ENCODE measurements at regions not wholly inside any gene's neighbourhood (a gene's known extent, or its start where the extent isn't known, plus 50 kb on each side); places are given as distances from the start of the nearest gene placed in this dataset.

- Histone ChIP-seq H3K4me3 (no peak overlapping the region), H3K4me1 (replicated peaks in 1 of 2) (no peaks in the 10 kb centered on the region), H3K27ac (no peak overlapping the region)
- in situ Hi-C loops (cut with MboI; ENCODE audit: low pct_unique_long_range_greater_than_20kb in 2 of 9, low sequenced_read_pairs in 9 of 9, unreplicated experiment in 9 of 9): no loop called here
- whole genome bisulfite sequencing, 10 experiments: 17 to 100% (median 85%) methylated on average over 1 of the region's 1 CpG; no CpG with 5 or more reads in 4 of the 10 experiments
- no peak for ATAC-seq (replicated peaks in 6 of 8)
These were observed 314.2 kb upstream of the RARB start for GRCh38 chr3:25113891-25114290.

GRCh38 chr3:25114532-25114931, 313.5 kb upstream of the RARB start:
- WGBS, 10 experiments: 0 to 100% (median 76%) methylated on average over 1 to 2 of the region's 2 CpGs; no CpG with 5 or more reads in 2 of the 10 experiments
- no peak overlapping the region for H3K27ac ChIP-seq

GRCh38 chr3:25117005-25117593, 311.0 kb upstream of the RARB start:
- no peak overlapping the region for H3K27ac ChIP-seq
- no peak for ATAC-seq (replicated peaks in 6 of 8)
- in situ Hi-C loops (cut with MboI; ENCODE audit: low pct_unique_long_range_greater_than_20kb in 2 of 9, low sequenced_read_pairs in 9 of 9, unreplicated experiment in 9 of 9): no loop called here
- H3K4me3 ChIP-seq: no peak overlapping the region
- no peaks in the 10 kb centered on the region for H3K4me1 ChIP-seq (replicated peaks in 1 of 2)
- 5 to 100% (median 95%) methylated on average over 1 to 4 of the region's 4 CpGs for WGBS, 10 experiments

More at GRCh38 chr3:25114532-25114931, 313.5 kb upstream of the RARB start:
- in situ Hi-C loops (cut with MboI; ENCODE audit: low pct_unique_long_range_greater_than_20kb in 2 of 9, low sequenced_read_pairs in 9 of 9, unreplicated experiment in 9 of 9): no loop called here
- no peak for ATAC-seq (replicated peaks in 6 of 8)
- Histone ChIP-seq H3K4me3 (no peak overlapping the region), H3K4me1 (replicated peaks in 1 of 2) (no peaks in the 10 kb centered on the region)

DNA sequence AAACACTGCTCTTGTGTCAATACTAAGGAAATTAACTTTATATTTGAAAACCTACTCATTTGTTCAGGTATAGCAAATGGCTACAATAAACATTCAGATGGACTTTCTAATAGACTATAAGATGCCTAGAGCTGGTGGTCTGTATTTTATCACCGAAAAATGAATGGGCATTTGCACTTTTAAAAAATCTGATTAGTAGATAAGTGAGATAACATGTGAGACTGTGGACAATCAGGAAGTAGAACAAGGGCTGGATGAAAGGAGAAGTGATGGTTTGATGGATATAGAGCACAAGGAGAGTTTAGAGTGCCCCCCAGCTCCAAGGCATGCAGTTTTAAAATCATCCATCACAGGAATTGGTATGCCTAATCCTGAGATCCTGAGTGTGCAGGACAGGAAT, 308.4 kb upstream of the RARB start:
- no peak for ATAC-seq (replicated peaks in 6 of 8)
- 27 to 100% (median 50%) methylated on average over 1 of the region's 1 CpG; no CpG with 5 or more reads in 5 of the 10 experiments for WGBS, 10 experiments

DNA sequence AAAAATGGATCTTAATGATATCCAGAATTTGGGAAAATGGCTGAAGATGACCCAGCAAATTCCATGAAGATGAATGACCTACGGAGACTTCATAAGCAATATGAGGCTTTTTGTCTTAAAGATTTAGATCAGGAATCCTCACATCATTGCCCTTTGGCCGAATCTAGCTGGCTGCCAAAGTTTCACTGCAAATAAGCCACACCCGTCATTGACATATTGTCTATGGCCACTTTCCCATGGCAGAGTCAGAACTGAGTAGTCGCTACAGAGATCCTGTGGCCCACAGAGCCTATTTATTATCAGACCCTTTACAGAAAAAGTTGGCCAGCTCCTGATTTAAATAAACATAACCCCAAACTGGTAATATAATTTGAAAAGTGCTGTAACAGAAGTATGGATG, 307.4 kb upstream of the RARB start:
- WGBS, 10 experiments: 0 to 100% (median 83%) methylated on average over 1 to 4 of the region's 4 CpGs; no CpG with 5 or more reads in 1 of the 10 experiments
- Histone ChIP-seq H3K4me1 (replicated peaks in 1 of 2) (no peaks in the 10 kb centered on the region), H3K4me3 (no peak overlapping the region), H3K27ac (no peak overlapping the region)
- peak in 3 of 8 experiments; percentile 49 to 85 (median 82) for ATAC-seq (replicated peaks in 6 of 8)
- in situ Hi-C loops (cut with MboI; ENCODE audit: low pct_unique_long_range_greater_than_20kb in 2 of 9, low sequenced_read_pairs in 9 of 9, unreplicated experiment in 9 of 9): no loop called here

More for the DNA sequence above, 308.4 kb upstream of the RARB start:
- H3K4me1 ChIP-seq (replicated peaks in 1 of 2): no peaks in the 10 kb centered on the region
- in situ Hi-C loops (cut with MboI; ENCODE audit: low pct_unique_long_range_greater_than_20kb in 2 of 9, low sequenced_read_pairs in 9 of 9, unreplicated experiment in 9 of 9): no loop called here
- no peak overlapping the region for H3K4me3 ChIP-seq
- no peak overlapping the region for H3K27ac ChIP-seq

DNA sequence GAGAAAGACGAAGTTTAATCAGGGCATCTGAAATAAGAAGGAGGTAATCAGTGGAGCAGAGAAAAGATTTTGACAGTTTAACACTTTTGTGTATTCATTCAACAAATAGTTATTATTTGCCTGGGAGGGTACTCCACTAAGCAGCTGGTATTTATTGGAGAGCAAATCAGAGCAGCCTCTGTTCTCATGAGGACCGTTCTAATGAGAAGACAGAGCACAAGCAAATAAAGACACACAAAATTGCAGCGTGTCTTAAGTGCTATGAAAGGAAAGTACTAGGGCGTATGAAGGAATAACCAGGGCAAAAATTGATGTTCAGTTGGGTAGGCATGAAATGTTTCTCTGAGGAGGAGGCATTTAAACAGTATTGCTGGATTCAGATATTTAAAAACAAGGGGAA, 302.9 kb upstream of the RARB start:
- WGBS, 10 experiments: 8 to 87% (median 75%) methylated on average over 3 to 4 of the region's 4 CpGs; no CpG with 5 or more reads in 1 of the 10 experiments
- ATAC-seq (replicated peaks in 6 of 8): no peak
- in situ Hi-C loops (cut with MboI; ENCODE audit: low pct_unique_long_range_greater_than_20kb in 2 of 9, low sequenced_read_pairs in 9 of 9, unreplicated experiment in 9 of 9): no loop called here
- Histone ChIP-seq H3K27ac (no peak overlapping the region), H3K4me1 (replicated peaks in 1 of 2) (no peaks in the 10 kb centered on the region), H3K4me3 (no peak overlapping the region)

- no peak for ATAC-seq (replicated peaks in 6 of 8)
- WGBS, 10 experiments: 13 to 68% (median 53%) methylated on average over 2 of the region's 2 CpGs
- no peak overlapping the region for H3K27ac ChIP-seq
- H3K4me3 ChIP-seq: no peak overlapping the region
- in situ Hi-C loops (cut with MboI; ENCODE audit: low pct_unique_long_range_greater_than_20kb in 2 of 9, low sequenced_read_pairs in 9 of 9, unreplicated experiment in 9 of 9): no loop called here
- H3K4me1 ChIP-seq (replicated peaks in 1 of 2): no peaks in the 10 kb centered on the region
These were observed 299.3 kb upstream of the RARB start for GRCh38 chr3:25128735-25129134.

DNA sequence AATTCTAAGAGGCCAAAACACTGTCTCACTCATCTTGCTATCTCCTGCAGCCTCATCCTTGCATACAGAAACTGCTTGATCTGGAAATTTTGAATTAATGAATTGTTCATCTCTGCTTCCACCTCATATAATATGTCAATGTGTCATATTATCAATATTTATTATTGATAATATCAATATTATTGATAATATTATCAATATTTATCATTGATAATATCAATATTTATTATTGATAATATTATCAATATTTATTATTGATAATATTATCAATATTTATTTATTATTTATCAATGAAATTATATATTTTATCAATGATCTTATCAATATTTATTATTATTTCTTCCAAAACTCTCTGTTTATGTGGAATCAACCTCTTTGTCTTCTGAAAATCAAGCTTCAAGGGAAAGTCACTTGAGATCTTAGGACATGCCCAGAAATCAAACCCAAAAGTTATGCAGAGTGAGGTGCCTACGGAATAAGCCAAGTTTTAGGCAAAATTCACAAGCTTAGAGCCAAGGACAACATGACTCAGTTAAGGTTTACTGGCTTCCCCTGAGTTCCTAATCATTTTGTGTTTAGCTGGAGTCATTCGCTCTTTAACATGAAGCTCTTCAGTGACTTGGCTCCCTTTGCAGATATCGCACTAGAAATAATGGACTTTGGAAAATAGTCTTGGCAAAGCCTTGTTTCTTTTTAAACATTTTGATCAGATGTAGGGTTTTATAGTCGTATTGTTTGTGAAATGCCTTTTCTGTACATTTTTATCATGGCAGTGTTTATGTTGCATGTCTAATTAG, 297.1 kb upstream of the RARB start:
- in situ Hi-C loops (cut with MboI; ENCODE audit: low pct_unique_long_range_greater_than_20kb in 2 of 9, low sequenced_read_pairs in 9 of 9, unreplicated experiment in 9 of 9): no loop called here
- no peaks in the 10 kb centered on the region for H3K4me1 ChIP-seq (replicated peaks in 1 of 2)
- H3K27ac ChIP-seq: no peak overlapping the region
- no peak overlapping the region for H3K4me3 ChIP-seq
- ATAC-seq (replicated peaks in 6 of 8): no peak
- 24 to 100% (median 74%) methylated on average over 2 to 4 of the region's 4 CpGs; no CpG with 5 or more reads in 2 of the 10 experiments for WGBS, 10 experiments

DNA sequence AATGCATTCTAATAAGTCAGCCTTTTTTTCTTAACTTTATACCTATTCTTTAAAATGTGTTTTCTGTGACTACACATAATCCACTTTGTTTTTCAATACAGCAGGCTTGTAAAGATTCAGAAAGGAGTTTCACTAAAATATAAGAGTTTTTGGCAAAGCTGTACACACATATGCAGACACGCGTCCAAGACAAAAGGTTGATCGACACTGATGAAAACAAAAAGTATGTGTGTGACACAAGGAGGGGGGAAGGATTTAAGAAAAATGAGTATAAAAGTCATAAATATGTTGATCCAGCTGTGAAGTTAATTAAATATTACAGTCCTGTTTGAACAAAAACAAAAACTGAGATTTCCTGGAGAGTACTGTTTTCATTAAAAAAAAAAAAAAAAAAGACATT, 294.5 kb upstream of the RARB start:
- 58 to 100% (median 92%) methylated on average over 3 of the region's 3 CpGs; no CpG with 5 or more reads in 1 of the 10 experiments for WGBS, 10 experiments
- no peak for ATAC-seq (replicated peaks in 6 of 8)
- Histone ChIP-seq H3K27ac (no peak overlapping the region), H3K4me1 (replicated peaks in 1 of 2) (no peaks in the 10 kb centered on the region), H3K4me3 (no peak overlapping the region)
- in situ Hi-C loops (cut with MboI; ENCODE audit: low pct_unique_long_range_greater_than_20kb in 2 of 9, low sequenced_read_pairs in 9 of 9, unreplicated experiment in 9 of 9): no loop called here

- no peak overlapping the region for H3K27ac ChIP-seq
- ATAC-seq (replicated peaks in 6 of 8): no peak
- H3K4me1 ChIP-seq (replicated peaks in 1 of 2): no peaks in the 10 kb centered on the region
- no peak overlapping the region for H3K4me3 ChIP-seq
- in situ Hi-C loops (cut with MboI; ENCODE audit: low pct_unique_long_range_greater_than_20kb in 2 of 9, low sequenced_read_pairs in 9 of 9, unreplicated experiment in 9 of 9): no loop called here
- WGBS, 10 experiments: 13 to 88% (median 62%) methylated on average over 1 to 2 of the region's 2 CpGs; no CpG with 5 or more reads in 6 of the 10 experiments
These were observed 290.5 kb upstream of the RARB start for GRCh38 chr3:25137606-25138005.

DNA sequence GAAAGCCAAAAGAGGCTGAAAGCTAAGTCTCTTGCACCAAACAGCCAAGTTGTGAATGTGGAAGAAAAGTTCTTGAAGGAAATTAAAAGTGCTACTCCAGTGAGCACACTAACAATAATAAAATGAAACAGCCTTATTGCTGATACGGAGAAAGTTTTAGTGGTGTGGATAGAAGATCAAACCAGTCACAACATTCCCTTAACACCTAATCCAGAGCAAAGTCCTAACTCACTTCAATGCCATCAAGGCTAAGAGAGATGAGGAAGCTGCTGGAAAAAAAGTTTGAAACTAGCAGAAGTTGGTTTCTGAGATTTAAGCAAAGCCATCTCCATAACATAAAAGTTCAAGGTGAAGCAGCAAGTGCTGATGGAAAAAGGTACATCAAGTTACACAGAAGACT, 288.8 kb upstream of the RARB start:
- 13 to 100% (median 100%) methylated on average over 1 of the region's 1 CpG; no CpG with 5 or more reads in 1 of the 10 experiments for WGBS, 10 experiments
- no peak for ATAC-seq (replicated peaks in 6 of 8)
- H3K4me3 ChIP-seq: no peak overlapping the region
- H3K4me1 ChIP-seq (replicated peaks in 1 of 2): no peaks in the 10 kb centered on the region
- H3K27ac ChIP-seq: no peak overlapping the region
- in situ Hi-C loops (cut with MboI; ENCODE audit: low pct_unique_long_range_greater_than_20kb in 2 of 9, low sequenced_read_pairs in 9 of 9, unreplicated experiment in 9 of 9): no loop called here

GRCh38 chr3:25142609-25143355, 285.3 kb upstream of the RARB start:
- Histone ChIP-seq H3K4me3 (no peak overlapping the region), H3K4me1 (replicated peaks in 1 of 2) (no peaks in the 10 kb centered on the region), H3K27ac (no peak overlapping the region)
- no peak for ATAC-seq (replicated peaks in 6 of 8)
- in situ Hi-C loops (cut with MboI; ENCODE audit: low pct_unique_long_range_greater_than_20kb in 2 of 9, low sequenced_read_pairs in 9 of 9, unreplicated experiment in 9 of 9): no loop called here
- 17 to 100% (median 90%) methylated on average over 1 to 5 of the region's 6 CpGs; no CpG with 5 or more reads in 1 of the 10 experiments for WGBS, 10 experiments

DNA sequence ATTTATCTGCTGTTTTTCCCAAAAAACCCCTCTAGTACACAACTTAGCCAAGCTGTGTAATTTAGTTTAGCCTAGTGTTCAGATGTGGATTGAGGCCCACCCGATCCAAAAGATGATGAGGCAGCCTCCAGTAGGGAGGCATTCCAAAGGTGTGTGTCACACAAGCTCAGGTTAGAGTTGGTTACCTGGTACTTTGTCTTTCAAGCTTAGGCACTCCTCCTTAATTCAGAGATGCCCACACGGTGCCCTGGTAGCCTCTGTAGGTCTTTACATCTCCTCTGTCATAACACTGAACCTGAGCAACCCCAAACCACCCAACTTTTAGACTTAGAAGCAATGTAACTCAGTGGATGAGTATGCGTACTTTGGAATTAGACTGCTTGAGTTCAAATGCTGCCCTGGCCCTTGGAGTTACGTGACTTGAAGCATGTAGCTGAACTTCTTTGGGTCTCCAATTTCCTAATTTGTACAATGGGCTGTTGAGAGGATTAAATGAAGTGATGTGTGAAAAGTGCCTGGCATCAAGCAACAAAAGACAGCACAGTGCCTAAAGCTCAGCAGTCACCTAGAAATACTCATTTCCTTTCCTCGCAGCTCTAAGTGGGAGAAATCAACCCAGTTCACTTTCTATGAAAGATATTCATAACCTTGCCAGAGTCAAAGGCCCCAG, 284.6 kb upstream of the RARB start:
- Histone ChIP-seq H3K27ac (no peak overlapping the region), H3K4me3 (no peak overlapping the region), H3K4me1 (replicated peaks in 1 of 2) (no peaks in the 10 kb centered on the region)
- 38 to 100% (median 76%) methylated on average over 1 to 4 of the region's 5 CpGs; no CpG with 5 or more reads in 2 of the 10 experiments for WGBS, 10 experiments
- in situ Hi-C loops (cut with MboI; ENCODE audit: low pct_unique_long_range_greater_than_20kb in 2 of 9, low sequenced_read_pairs in 9 of 9, unreplicated experiment in 9 of 9): no loop called here
- no peak for ATAC-seq (replicated peaks in 6 of 8)
